Gastrocnemius medialis (tissue), 4 donors: ENCODE measurements at regions not wholly inside any gene's neighbourhood (a gene's known extent, or its start where the extent isn't known, plus 50 kb on each side); places are given as distances from the start of the nearest gene placed in this dataset.

Experiments used
- ATAC-seq, 2 donors: fragments of 150-250 bp; one replicate each; pipeline ENCODE4 v1.9.1; 2016
- DNase-seq, 2 donors: peaks; one replicate each; pipeline ENCODE4 v3.0.0-alpha.2; 2019
- H3K27ac ChIP-seq, 4 donors: fragments of 200-600 bp; sonication (generic); 1 replicate in 1 of 4; 2 replicates in 3 of 4; pipeline ENCODE4 v1.5.1; 2016 to 2018; ENCODE audit warnings: mild to moderate bottlenecking in 2 of 4, moderate library complexity in 1 of 4
- H3K27me3 ChIP-seq, 3 donors: fragments of 200-600 bp; sonication (generic) in 2 of 3; 1 replicate in 1 of 3; 2 replicates in 2 of 3; pipeline versions ENCODE4 v1.5.1 to v1.6.0; 2016 to 2019; ENCODE audit warnings: mild to moderate bottlenecking in 1 of 3, moderate library complexity in 1 of 3
- H3K36me3 ChIP-seq, 2 donors: fragments of 200-600 bp; sonication (generic) in 1 of 2; one replicate each; pipeline ENCODE4 v1.5.1; 2017 to 2018
- H3K4me1 ChIP-seq, 2 donors: fragments of 200-600 bp; sonication (generic) in 1 of 2; one replicate each; pipeline ENCODE4 v1.5.1; 2016 to 2017; ENCODE audit warnings: mild to moderate bottlenecking in 2 of 2
- H3K4me3 ChIP-seq, 4 donors: fragments of 200-600 bp; sonication (generic) in 3 of 4; 1 replicate in 1 of 4; 2 replicates in 3 of 4; pipeline ENCODE4 v1.5.1; 2016 to 2019; ENCODE audit warnings: mild to moderate bottlenecking in 2 of 4
- H3K9me3 ChIP-seq, 3 donors: fragments of 200-600 bp; sonication (generic) in 2 of 3; 1 replicate in 1 of 3; 2 replicates in 2 of 3; pipeline ENCODE4 v1.5.1; 2016 to 2019
- POLR2A ChIP-seq, 2 donors: fragments of 450-650 bp; IDR thresholded peaks; one replicate each; pipeline ENCODE4 v1.6.1; 2017; ENCODE audit warnings: antibody characterized with exemption in 2 of 2, mild to moderate bottlenecking in 2 of 2, moderate library complexity in 2 of 2
- in situ Hi-C, 4 donors: fragments of 200-750 bp; cut with MboI; loops; one replicate each; pipeline versions ENCODE4 v1.15.0 to v1.8.0; 2017; ENCODE audit warnings: low sequenced_read_pairs in 4 of 4
- intact Hi-C: fragments of 100-400 bp; cut with DNase I; formaldehyde crosslinking; loops from one replicate; pipeline ENCODE4 v1.15.1; 2023; ENCODE audit warnings: low total_unique reads
- TF ChIP-seq, protein P1 (sequence below), 5 experiments: fragments of 450-650 bp in 3 of 5; fragments of 200-600 bp in 2 of 5; sonication (generic) in 2 of 5; IDR thresholded peaks in 4 of 5; conservative IDR thresholded peaks in 1 of 5; 1 replicate in 4 of 5; 2 replicates in 1 of 5; pipeline ENCODE4 v1.5.1; 2016 to 2019; ENCODE audit warnings: antibody characterized with exemption in 5 of 5, mild to moderate bottlenecking in 3 of 5, moderate library complexity in 3 of 5

DNA sequence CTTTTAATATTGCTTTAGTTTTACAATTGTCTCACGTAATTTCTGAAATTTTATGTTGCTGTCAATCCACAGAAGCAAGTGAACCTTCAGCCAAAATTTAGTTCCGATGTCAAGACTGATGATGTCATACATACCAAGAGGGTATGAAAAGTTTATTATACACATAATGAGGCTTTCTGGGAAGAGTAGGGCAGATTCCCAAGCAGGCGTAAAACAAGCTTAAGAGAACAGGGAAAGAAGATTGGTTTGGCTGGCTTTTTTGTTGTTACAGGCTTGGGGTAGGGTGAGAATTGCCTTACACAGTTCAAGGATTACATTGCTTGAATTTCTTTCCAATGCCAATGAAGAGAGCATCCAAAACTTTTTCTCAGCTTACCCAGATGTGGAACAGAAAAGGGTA, 1962.9 kb upstream of the CDH6 start:
- H3K36me3 ChIP-seq: no peaks in the 10 kb centered on the region
- TF ChIP-seq, protein P1, sequence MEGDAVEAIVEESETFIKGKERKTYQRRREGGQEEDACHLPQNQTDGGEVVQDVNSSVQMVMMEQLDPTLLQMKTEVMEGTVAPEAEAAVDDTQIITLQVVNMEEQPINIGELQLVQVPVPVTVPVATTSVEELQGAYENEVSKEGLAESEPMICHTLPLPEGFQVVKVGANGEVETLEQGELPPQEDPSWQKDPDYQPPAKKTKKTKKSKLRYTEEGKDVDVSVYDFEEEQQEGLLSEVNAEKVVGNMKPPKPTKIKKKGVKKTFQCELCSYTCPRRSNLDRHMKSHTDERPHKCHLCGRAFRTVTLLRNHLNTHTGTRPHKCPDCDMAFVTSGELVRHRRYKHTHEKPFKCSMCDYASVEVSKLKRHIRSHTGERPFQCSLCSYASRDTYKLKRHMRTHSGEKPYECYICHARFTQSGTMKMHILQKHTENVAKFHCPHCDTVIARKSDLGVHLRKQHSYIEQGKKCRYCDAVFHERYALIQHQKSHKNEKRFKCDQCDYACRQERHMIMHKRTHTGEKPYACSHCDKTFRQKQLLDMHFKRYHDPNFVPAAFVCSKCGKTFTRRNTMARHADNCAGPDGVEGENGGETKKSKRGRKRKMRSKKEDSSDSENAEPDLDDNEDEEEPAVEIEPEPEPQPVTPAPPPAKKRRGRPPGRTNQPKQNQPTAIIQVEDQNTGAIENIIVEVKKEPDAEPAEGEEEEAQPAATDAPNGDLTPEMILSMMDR (IDR thresholded peaks at IDR 0.05 in 4 of 5, conservative IDR thresholded peaks at IDR 0.05 in 1 of 5): no peak
- TF ChIP-seq POLR2A (IDR thresholded peaks at IDR 0.05): no peak
- ATAC-seq: no peak
- no peak overlapping the region for H3K27ac ChIP-seq
- DNase-seq: no peak
- in situ Hi-C loops: no loop called here
- no peak overlapping the region for H3K4me3 ChIP-seq
- intact Hi-C loops: no loop called here
- no peaks in the 10 kb centered on the region for H3K9me3 ChIP-seq
- no peaks in the 10 kb centered on the region for H3K27me3 ChIP-seq
- H3K4me1 ChIP-seq: no peaks in the 10 kb centered on the region

DNA sequence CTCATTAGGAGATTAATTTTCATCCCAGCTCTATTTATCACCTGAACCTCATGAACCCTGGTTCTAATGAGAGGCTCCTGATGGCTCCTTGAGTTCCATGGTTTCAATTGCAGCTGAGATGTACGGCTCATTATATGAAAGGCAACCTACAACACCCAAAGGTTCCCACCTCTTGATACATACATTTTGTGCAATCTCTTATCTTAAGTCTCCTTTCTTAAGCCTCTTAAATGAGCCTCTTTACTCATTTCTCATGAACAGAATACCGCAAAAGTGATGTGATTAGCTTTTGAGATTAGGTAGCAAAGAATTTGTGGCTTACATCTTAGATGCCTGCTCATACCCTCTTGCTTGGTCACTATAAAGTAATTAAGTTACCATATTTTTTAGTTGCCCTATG, 1964.0 kb upstream of the CDH6 start:
- no peak for ATAC-seq
- in situ Hi-C loops: no loop called here

DNA sequence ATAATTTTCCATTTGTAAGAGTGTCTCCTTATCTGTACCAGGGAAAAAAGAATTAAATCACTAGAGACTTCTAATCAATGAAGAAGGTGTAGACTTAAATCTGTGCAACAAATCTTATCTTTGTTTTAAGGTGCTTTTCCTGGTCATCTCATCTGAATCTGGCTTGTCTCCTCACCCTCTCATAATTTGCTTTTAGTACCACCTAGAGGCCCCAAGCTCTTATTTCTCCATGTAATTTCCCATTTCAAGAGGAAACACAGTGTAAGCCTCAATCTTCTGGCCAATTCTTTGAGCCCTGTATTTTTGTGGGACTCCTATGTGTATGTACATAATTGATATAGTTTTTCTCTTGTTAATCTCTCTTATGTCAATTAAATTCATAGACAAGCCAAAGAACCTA, 1975.3 kb upstream of the CDH6 start:
- no peak for TF ChIP-seq POLR2A (IDR thresholded peaks at IDR 0.05)
- TF ChIP-seq, protein P1 (IDR thresholded peaks at IDR 0.05 in 4 of 5, conservative IDR thresholded peaks at IDR 0.05 in 1 of 5): no peak
- Histone ChIP-seq H3K36me3 (no peaks in the 10 kb centered on the region), H3K27ac (no peak overlapping the region), H3K9me3 (no peaks in the 10 kb centered on the region), H3K4me1 (no peaks in the 10 kb centered on the region), H3K4me3 (no peak overlapping the region), H3K27me3 (no peaks in the 10 kb centered on the region)
- in situ Hi-C loops: no loop called here
- intact Hi-C loops: no loop called here
- DNase-seq: no peak
- ATAC-seq: no peak

More for the DNA sequence above, 1964.0 kb upstream of the CDH6 start:
- no peak for DNase-seq
- Histone ChIP-seq H3K4me1 (no peaks in the 10 kb centered on the region), H3K9me3 (no peaks in the 10 kb centered on the region), H3K27ac (no peak overlapping the region), H3K4me3 (no peak overlapping the region), H3K36me3 (no peaks in the 10 kb centered on the region), H3K27me3 (no peaks in the 10 kb centered on the region)
- intact Hi-C loops: no loop called here
- TF ChIP-seq POLR2A (IDR thresholded peaks at IDR 0.05): no peak
- TF ChIP-seq, protein P1 (IDR thresholded peaks at IDR 0.05 in 4 of 5, conservative IDR thresholded peaks at IDR 0.05 in 1 of 5): no peak

DNA sequence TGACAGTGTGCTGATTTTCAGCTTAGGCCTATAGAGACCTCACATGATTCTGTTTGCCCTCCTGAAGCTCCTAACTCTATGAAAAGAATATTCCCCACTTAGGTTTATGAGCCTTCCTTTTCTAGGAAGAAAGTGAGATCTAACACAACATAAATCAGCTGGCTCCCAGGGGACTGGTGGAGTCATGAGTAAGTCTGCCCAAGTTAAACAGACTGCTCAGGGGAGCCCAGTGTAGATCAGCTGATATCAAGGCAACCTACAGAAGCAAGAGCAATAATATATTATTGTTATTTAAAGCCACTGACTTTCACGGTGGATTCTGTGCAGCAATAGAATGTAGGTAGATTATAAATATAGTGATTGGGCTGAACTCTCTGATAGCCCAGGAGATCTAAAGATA, 1978.6 kb upstream of the CDH6 start:
- no peaks in the 10 kb centered on the region for H3K36me3 ChIP-seq
- H3K4me1 ChIP-seq: no peaks in the 10 kb centered on the region
- no peaks in the 10 kb centered on the region for H3K9me3 ChIP-seq
- intact Hi-C loops: no loop called here
- no peaks in the 10 kb centered on the region for H3K27me3 ChIP-seq
- TF ChIP-seq, protein P1 (IDR thresholded peaks at IDR 0.05 in 4 of 5, conservative IDR thresholded peaks at IDR 0.05 in 1 of 5): no peak
- no peak for TF ChIP-seq POLR2A (IDR thresholded peaks at IDR 0.05)
- no peak overlapping the region for H3K4me3 ChIP-seq
- ATAC-seq (no peak), DNase-seq (no peak)
- in situ Hi-C loops: no loop called here
- no peak overlapping the region for H3K27ac ChIP-seq

DNA sequence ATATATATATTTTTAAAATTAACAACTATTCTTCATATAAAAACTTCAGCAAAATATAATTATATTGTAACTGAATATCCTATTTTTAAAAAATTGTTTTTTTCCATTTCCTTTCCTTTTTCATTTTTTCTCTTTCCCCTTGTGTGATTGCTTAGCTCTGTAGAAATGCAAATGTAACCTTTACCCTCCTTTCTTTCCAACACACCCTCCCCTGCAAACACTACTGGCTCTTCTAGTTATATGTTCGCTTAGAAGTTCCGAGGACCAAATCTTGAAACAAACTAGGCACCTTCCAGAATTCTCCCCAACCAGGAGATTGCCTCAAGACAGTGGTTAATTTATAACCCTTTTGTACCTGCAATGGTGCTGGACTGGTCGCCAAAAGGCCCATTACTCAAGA, 1980.0 kb upstream of the CDH6 start:
- Histone ChIP-seq H3K27ac (no peak overlapping the region), H3K4me3 (no peak overlapping the region), H3K36me3 (no peaks in the 10 kb centered on the region), H3K27me3 (no peaks in the 10 kb centered on the region), H3K9me3 (no peaks in the 10 kb centered on the region), H3K4me1 (no peaks in the 10 kb centered on the region)
- DNase-seq: no peak
- TF ChIP-seq POLR2A (IDR thresholded peaks at IDR 0.05): no peak
- TF ChIP-seq, protein P1 (IDR thresholded peaks at IDR 0.05 in 4 of 5, conservative IDR thresholded peaks at IDR 0.05 in 1 of 5): no peak
- ATAC-seq: no peak
- in situ Hi-C loops (no loop called here), intact Hi-C loops (no loop called here)
